Ramos (cell line): ENCODE measurements at regions not wholly inside any gene's neighbourhood (a gene's known extent, or its start where the extent isn't known, plus 50 kb on each side); places are given as distances from the start of the nearest gene placed in this dataset.

Experiments
- in situ Hi-C: fragments of 300-500 bp; cut with MboI; formaldehyde crosslinking; loops from one replicate; pipeline ENCODE4 v1.14.3; 2022; ENCODE audit warnings: low sequenced_read_pairs; ENCODE audit not compliant: unreplicated experiment

GRCh38 chr15:97045666-97046421, 715.3 kb downstream of the NR2F2 start:
- in situ Hi-C loops = no loop called here

DNA sequence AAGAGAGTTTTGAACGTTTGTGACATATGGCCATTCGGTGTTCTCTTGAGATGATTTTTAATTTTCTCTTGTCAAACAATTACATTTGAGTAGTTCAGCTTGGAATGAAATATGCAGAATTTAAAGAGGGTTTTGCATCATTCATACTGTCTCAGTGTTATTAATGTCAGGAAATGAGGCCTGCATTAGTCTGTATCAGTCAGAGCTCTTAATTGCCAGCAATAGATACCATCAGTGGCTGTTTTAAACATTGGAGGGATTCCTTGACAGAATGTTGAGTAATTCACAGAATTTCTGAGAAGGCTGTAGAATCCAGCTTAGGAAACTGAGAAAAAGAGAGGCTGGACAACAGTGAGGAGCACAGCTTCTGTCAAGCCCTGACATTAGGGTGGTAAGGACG, 722.0 kb downstream of the NR2F2 start:
- in situ Hi-C loops = no loop called here

- in situ Hi-C loops = no loop called here
These were observed 723.1 kb downstream of the NR2F2 start for GRCh38 chr15:97053635-97054034.

GRCh38 chr15:97057503-97057902, 727.0 kb downstream of the NR2F2 start:
- in situ Hi-C loops = no loop called here

- in situ Hi-C loops = no loop called here
These were observed 728.8 kb downstream of the NR2F2 start for GRCh38 chr15:97059281-97059680.

DNA sequence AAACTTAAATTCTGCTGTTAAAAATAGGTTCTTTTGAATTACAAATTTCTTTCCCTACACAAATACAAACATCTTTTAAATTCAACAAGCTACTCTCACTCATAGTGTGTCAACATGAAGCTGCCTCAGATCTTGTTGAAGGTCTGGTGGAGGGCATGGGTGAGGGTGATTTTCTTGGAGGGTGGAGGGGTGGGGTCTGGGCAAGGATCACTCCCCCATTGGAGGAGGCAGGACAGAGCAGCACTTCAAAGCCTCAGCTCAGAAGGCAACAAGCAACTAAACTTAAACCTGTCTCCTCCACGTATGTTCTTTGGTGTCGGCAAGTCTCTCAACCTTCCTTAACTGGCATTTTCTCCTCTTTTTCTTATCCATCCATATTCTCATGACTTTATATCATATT, 730.9 kb downstream of the NR2F2 start:
- in situ Hi-C loops = no loop called here

DNA sequence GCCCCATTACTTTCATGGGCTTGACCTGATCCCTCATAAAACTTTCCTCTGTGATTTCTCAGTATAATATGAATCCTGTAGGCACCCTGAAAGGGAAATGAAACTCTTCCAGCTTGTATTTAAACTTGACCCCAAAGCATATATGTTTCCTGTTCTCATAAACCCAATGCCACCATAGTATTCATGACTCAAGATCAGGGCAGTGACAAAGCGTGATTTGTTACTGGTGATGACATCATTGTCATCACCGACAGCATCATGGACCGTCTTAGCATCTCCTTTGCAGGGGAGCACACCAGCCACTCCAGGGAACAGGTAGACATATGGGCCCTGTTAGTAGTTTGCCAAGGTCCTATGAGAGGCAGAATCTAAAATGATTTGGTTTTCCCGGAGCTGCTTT, 741.2 kb downstream of the NR2F2 start:
- in situ Hi-C loops = no loop called here

- in situ Hi-C loops = no loop called here
These were observed 742.0 kb downstream of the NR2F2 start for GRCh38 chr15:97072545-97072944.

DNA sequence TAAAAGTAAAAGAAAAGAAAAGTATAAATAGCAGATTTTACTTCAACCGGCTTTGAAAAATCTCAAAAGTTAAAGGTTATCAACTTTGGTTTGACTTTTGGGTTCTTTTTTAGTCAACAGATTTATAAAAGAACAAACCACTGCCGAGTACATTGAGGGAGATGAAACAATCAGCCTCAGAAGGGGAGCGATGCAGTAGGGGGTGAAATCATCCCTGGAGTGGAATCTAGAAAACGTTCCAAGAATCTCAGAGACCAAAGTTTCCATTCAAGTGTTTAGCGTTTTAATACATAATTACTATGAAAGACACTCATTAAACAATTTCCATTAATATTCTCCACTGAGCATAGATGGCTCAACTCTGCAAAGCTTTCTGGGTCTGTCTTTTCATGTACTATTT, 745.5 kb downstream of the NR2F2 start:
- in situ Hi-C loops = no loop called here

- in situ Hi-C loops = no loop called here
These were observed 747.5 kb downstream of the NR2F2 start for GRCh38 chr15:97077975-97078374.

GRCh38 chr15:97078591-97078990, 748.1 kb downstream of the NR2F2 start:
- in situ Hi-C loops = no loop called here

DNA sequence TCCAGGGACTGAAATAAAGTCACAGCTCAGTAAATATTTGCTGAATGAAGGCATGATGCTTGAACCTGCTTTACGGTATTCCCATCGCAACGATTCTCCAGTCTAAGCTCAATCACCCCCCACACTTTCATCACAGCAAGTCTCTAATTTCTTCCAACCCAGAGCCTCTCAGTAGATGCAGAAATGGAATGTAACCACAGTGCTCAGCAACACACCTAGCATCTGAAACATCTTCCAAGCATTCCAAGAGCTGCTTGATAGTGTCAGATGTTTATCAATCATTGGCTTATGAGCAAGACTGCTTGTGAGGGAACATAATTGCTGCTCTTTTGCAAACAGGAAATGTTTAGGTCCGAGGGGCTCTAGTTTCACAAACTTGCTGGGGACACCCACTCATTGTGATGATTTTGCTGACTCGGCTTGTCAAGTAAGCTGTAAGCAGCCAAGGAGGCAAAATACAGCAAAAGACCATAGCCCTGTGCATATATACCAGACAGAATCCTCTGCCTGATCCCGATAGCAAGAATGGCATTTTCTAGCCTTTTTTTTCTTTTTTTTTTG, 751.2 kb downstream of the NR2F2 start:
- in situ Hi-C loops = no loop called here

GRCh38 chr15:97082830-97083229, 752.3 kb downstream of the NR2F2 start:
- in situ Hi-C loops = no loop called here

- in situ Hi-C loops = no loop called here
These were observed 754.1 kb downstream of the NR2F2 start for GRCh38 chr15:97084650-97085049.

DNA sequence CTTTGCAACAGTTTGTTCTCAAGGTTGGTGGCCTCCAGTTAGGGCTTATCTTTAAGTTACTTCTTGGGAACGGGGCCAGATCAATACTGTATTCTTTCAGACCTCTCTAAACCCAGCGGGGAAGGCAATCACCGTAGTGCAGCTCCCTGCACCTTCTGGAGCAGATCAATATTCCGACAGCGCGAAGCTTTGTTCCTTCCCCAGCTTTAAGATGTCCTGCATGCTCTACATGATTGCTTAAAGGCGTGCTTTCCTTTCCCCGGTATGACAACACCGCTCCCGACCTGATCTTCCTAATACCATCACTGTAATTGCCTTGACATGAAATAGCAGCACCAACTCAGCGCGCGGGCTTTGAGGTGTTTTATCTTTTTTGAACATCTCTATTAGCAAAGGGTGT, 755.2 kb downstream of the NR2F2 start:
- in situ Hi-C loops = no loop called here

DNA sequence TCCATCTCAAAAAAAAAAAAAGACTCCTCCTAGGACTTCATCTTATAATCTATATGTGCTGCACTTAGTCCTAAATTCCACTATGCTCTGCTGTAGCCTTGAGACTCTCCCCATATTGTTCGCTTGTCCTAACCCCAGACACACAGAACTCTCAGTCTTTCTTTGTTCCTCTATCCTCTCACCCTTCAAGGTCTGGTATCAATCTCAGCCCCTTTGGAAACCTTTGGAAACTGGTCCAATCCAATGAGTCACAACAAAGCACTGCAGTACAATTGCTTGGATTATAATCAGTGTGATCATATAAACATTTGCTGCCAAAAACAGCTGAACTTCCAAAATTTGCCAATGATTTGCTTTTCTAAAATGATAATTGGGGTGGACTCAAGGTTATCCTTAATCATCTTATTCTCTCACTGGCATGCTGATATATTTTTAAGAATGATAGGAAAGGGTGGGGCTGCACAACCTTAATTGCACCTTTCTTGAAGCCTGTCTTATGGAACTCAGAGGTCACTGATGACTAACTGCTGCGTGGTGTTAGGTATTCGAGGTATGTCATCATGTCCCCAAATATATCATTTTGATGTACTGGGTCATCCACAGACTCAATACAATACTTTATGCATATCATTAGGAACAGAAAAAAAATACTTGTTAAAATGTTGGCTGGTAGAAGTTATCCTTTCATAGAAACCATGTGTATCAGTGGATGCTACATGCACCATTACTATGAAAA, 756.7 kb downstream of the NR2F2 start:
- in situ Hi-C loops = no loop called here

DNA sequence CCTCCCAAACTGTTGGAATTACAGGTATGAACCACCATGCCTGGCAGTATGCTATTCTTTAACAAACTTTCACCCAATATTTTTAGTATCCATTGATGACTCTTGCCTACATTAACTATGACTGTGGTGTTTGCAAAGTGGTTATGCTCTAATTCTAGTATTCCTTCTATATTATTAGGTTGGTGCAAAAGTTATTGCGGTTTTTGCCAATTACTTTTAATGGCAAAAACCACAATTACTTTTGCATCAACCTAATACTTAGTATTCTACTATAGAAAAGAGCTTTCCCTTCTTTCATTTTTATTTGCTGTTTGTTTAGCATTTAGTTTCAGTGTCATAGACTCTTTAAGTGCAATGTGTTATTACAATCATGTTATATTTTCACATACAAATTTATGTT, 760.6 kb downstream of the NR2F2 start:
- in situ Hi-C loops = no loop called here

GRCh38 chr15:97092656-97093055, 762.2 kb downstream of the NR2F2 start:
- in situ Hi-C loops = no loop called here

- in situ Hi-C loops = no loop called here
These were observed 765.9 kb downstream of the NR2F2 start for GRCh38 chr15:97096303-97096835.

- in situ Hi-C loops = no loop called here
These were observed 768.5 kb downstream of the NR2F2 start for GRCh38 chr15:97099040-97099439.

GRCh38 chr15:97101572-97101971, 771.1 kb downstream of the NR2F2 start:
- in situ Hi-C loops = no loop called here
